IMR-90 (cell line): ENCODE measurements at regions not wholly inside any gene's neighbourhood (a gene's known extent, or its start where the extent isn't known, plus 50 kb on each side); places are given as distances from the start of the nearest gene placed in this dataset.

Experiments used
- ATAC-seq: fragments of 200-7000 bp; cut with Tn5 transposase; 2 replicates; pipeline ENCODE4 v1.9.1; 2020; ENCODE audit warnings: low read depth, mild to moderate bottlenecking, moderate library complexity
- BruUV-seq: library from RNA; stranded (reverse); fragments of 400-500 nt; replicated peaks from 2 replicates; lab custom pipeline; 2021; lab: Mats Ljungman, UMichigan
- CTCF ChIA-PET: fragments of 300-600 bp; formaldehyde crosslinking; extraction: SDS; loops from one replicate; lab custom pipeline; 2021; ENCODE audit warnings: antibody characterized with exemption; lab: Yijun Ruan, JAX
- POLR2A ChIA-PET: fragments of 300-600 bp; sonication (Branson Sonifier 250); formaldehyde crosslinking; loops from one replicate; lab custom pipeline; 2022; ENCODE audit warnings: antibody characterized with exemption; ENCODE audit not compliant: unreplicated experiment; lab: Charles Lee
- DNase-seq: peaks from one replicate; pipeline ENCODE4 v3.0.0; 2013
- H2AFZ ChIP-seq: replicated peaks from 2 replicates; pipeline ENCODE3; 2013; ENCODE audit warnings: low read length, mild to moderate bottlenecking; ENCODE audit not compliant: poor library complexity
- H2AK5ac ChIP-seq: 2 replicates; pipeline ENCODE4 v1.6.1; 2013; ENCODE audit warnings: low read depth, low read length, inconsistent platforms
- H2AK9ac ChIP-seq: replicated peaks from 2 replicates; pipeline ENCODE3; 2013; ENCODE audit warnings: mild to moderate bottlenecking, low read depth, low read length, moderate library complexity; ENCODE audit not compliant: poor library complexity
- H2BK120ac ChIP-seq: 2 replicates; pipeline ENCODE4 v1.6.1; 2013; ENCODE audit warnings: low read depth, low read length, inconsistent platforms
- H2BK15ac ChIP-seq: 3 replicates; pipeline ENCODE4 v1.6.1; 2013; ENCODE audit warnings: low read depth, low read length, inconsistent platforms
- H2BK20ac ChIP-seq: 2 replicates; pipeline ENCODE4 v1.6.1; 2013; ENCODE audit warnings: low read depth, mild to moderate bottlenecking, inconsistent platforms, low read length, moderate library complexity
- H2BK5ac ChIP-seq: 2 replicates; pipeline ENCODE4 v1.6.1; 2013; ENCODE audit warnings: mild to moderate bottlenecking, low read depth, low read length, inconsistent platforms; ENCODE audit not compliant: poor library complexity, severe bottlenecking
- H3K14ac ChIP-seq: replicated peaks from 2 replicates; pipeline ENCODE4 v1.6.1; 2013; ENCODE audit warnings: low read depth, low read length, inconsistent platforms
- H3K18ac ChIP-seq: 2 replicates; pipeline ENCODE4 v1.6.1; 2013; ENCODE audit warnings: low read depth, low read length, control low read depth
- H3K23ac ChIP-seq: 2 replicates; pipeline ENCODE4 v1.6.1; 2013; ENCODE audit warnings: low read depth, low read length, inconsistent platforms
- H3K27ac ChIP-seq: 2 replicates; pipeline ENCODE4 v1.5.1; 2013; ENCODE audit warnings: mild to moderate bottlenecking, control low read depth, low read length; ENCODE audit not compliant: insufficient read depth
- H3K27me3 ChIP-seq: 2 replicates; pipeline ENCODE4 v1.6.1; 2013; ENCODE audit warnings: low read length; ENCODE audit not compliant: control insufficient read depth, insufficient read depth
- H3K36me3 ChIP-seq: 2 replicates; pipeline ENCODE4 v1.6.1; 2013; ENCODE audit warnings: low read length, mixed read lengths; ENCODE audit not compliant: control insufficient read depth, insufficient read depth
- H3K4ac ChIP-seq: 2 replicates; pipeline ENCODE4 v1.6.1; 2013; ENCODE audit warnings: low read depth, low read length, inconsistent platforms
- H3K4me1 ChIP-seq: 2 replicates; pipeline ENCODE4 v1.6.1; 2013; ENCODE audit warnings: low read length, mixed read lengths; ENCODE audit not compliant: control insufficient read depth, insufficient read depth
- H3K4me2 ChIP-seq: 2 replicates; pipeline ENCODE4 v1.6.1; 2013; ENCODE audit warnings: low read depth, mild to moderate bottlenecking, control low read depth, low read length, moderate library complexity
- H3K4me3 ChIP-seq: 2 replicates; pipeline ENCODE4 v1.5.1; 2013; ENCODE audit warnings: low read depth, mild to moderate bottlenecking, control low read depth, low read length, moderate library complexity; ENCODE audit not compliant: insufficient read depth
- H3K56ac ChIP-seq: 2 replicates; pipeline ENCODE4 v1.6.1; 2013; ENCODE audit warnings: low read length, inconsistent platforms; ENCODE audit not compliant: insufficient read depth; ENCODE audit errors: extremely low read depth
- H3K79me1 ChIP-seq, 2 experiments: 2 replicates each; pipeline ENCODE4 v1.6.1; 2013; ENCODE audit warnings: low read length in 2 of 2, inconsistent platforms in 1 of 2, low read depth in 1 of 2
- H3K9ac ChIP-seq: 2 replicates; pipeline ENCODE4 v1.6.1; 2013; ENCODE audit warnings: low read depth, low read length, control low read depth
- H3K9me1 ChIP-seq: 2 replicates; pipeline ENCODE4 v1.6.1; 2013; ENCODE audit warnings: low read length, inconsistent platforms; ENCODE audit not compliant: insufficient read depth
- H3K9me3 ChIP-seq: 2 replicates; pipeline ENCODE4 v1.6.1; 2013; ENCODE audit warnings: low read length; ENCODE audit not compliant: control insufficient read depth, insufficient read depth
- H4K20me1 ChIP-seq: 2 replicates; pipeline ENCODE4 v1.6.1; 2013; ENCODE audit warnings: low read length, inconsistent platforms; ENCODE audit not compliant: insufficient read depth
- H4K5ac ChIP-seq: 2 replicates; pipeline ENCODE4 v1.6.1; 2013; ENCODE audit warnings: mild to moderate bottlenecking, low read depth, low read length, control low read depth
- H4K8ac ChIP-seq, 2 experiments: 2 replicates each; pipeline ENCODE4 v1.6.1; 2013; ENCODE audit warnings: low read depth in 2 of 2, low read length in 2 of 2, control low read depth in 1 of 2, inconsistent platforms in 1 of 2
- H4K91ac ChIP-seq: 2 replicates; pipeline ENCODE4 v1.6.1; 2013; ENCODE audit warnings: low read depth, low read length, inconsistent platforms; ENCODE audit not compliant: insufficient read depth
- BHLHE40 ChIP-seq: fragments of 150-350 bp; IDR thresholded peaks from 2 replicates; pipeline ENCODE4 v1.6.1; 2016; ENCODE audit warnings: mild to moderate bottlenecking, low read depth, low read length
- CTCF ChIP-seq: conservative IDR thresholded peaks from 2 replicates; pipeline ENCODE4 v1.5.1; 2012; ENCODE audit warnings: mild to moderate bottlenecking, low read depth, low read length, improper control_type of control experiment
- RAD21 ChIP-seq: IDR thresholded peaks from 2 replicates; pipeline ENCODE4 v1.6.1; 2012; ENCODE audit warnings: low read length, improper control_type of control experiment
- SMC3 ChIP-seq: fragments of 150-350 bp; IDR thresholded peaks from 2 replicates; pipeline ENCODE4 v1.6.1; 2016; ENCODE audit warnings: low read depth, mild to moderate bottlenecking, antibody characterized with exemption, low read length, moderate library complexity
- USF2 ChIP-seq: fragments of 150-350 bp; IDR thresholded peaks from 2 replicates; pipeline ENCODE4 v1.6.1; 2017; ENCODE audit warnings: mild to moderate bottlenecking, antibody characterized with exemption, low read length, low read depth
- WGBS, 2 experiments: methylation state at CpG; one replicate each; pipeline versions ENCODE4 v1.1.5 to v1.1.7; 2013; ENCODE audit warnings: missing lambda C conversion rate in 2 of 2; ENCODE audit not compliant: insufficient read length in 1 of 2; ENCODE audit errors: extremely low coverage in 2 of 2; 5-methylcytosine and 5-hydroxymethylcytosine counted together
- dilution Hi-C: fragments of 300-500 bp; cut with HindIII; formaldehyde crosslinking; loops from one replicate; pipeline ENCODE4 v1.14.3; 2018; ENCODE audit warnings: low sequenced_read_pairs; ENCODE audit not compliant: unreplicated experiment
- in situ Hi-C: fragments of 300-500 bp; cut with MboI; formaldehyde crosslinking; loops from 3 replicates; pipeline ENCODE4 v1.14.3; 2019; ENCODE audit warnings: low sequenced_read_pairs, inconsistent platforms, mixed read lengths
- intact Hi-C: fragments of 100-400 bp; cut with micrococcal nuclease; formaldehyde crosslinking; loops from 2 replicates; pipeline ENCODE4 v1.10.0; 2022

- Histone ChIP-seq H2BK15ac (no peak overlapping the region), H4K8ac (no peak overlapping the region), H4K20me1 (no peaks in the 10 kb centered on the region), H2BK120ac (no peak overlapping the region), H2BK5ac (no peak overlapping the region), H2AFZ (no peak overlapping the region), H2AK9ac (no peak overlapping the region), H3K9me1 (no peaks in the 10 kb centered on the region), H3K36me3 (no peaks in the 10 kb centered on the region), H3K56ac (no peak overlapping the region), H3K4me2 (no peak overlapping the region), H2BK20ac (no peak overlapping the region), H3K18ac (no peak overlapping the region), H3K9me3 (peaks cover 14% of the 10 kb centered on the region), H3K14ac (no peak overlapping the region), H3K23ac (no peak overlapping the region), H3K27ac (no peak overlapping the region), H4K5ac (no peak overlapping the region), H3K9ac (no peak overlapping the region), H3K4ac (no peak overlapping the region), H2AK5ac (no peak overlapping the region), H3K4me1 (no peaks in the 10 kb centered on the region), H3K4me3 (no peak overlapping the region), H3K79me1 (no peaks in the 10 kb centered on the region), H4K91ac (no peak overlapping the region), H3K27me3 (no peaks in the 10 kb centered on the region)
- no TSS peak for BruUV-seq
- ChIA-PET POLR2A (no interaction called here), CTCF (no interaction called here)
- in situ Hi-C loops: no loop called here
- TF ChIP-seq BHLHE40 (no peak), SMC3 (no peak), CTCF (no peak), RAD21 (no peak), USF2 (no peak)
- 83% methylated on average over 11 of the region's 45 CpGs; no CpG with 5 or more reads in 1 of the 2 experiments for WGBS, 2 experiments
- ATAC-seq: no peak
- intact Hi-C loops: no loop called here
- dilution Hi-C loops: no loop called here
- no peak for DNase-seq
These were observed 76.5 kb downstream of the PCDH20 start for GRCh38 chr13:61339054-61339621.
